OCI-LY7 (cell line): ENCODE measurements at regions not wholly inside any gene's neighbourhood (a gene's known extent, or its start where the extent isn't known, plus 50 kb on each side); places are given as distances from the start of the nearest gene placed in this dataset.

ENCODE experiments used
- BruUV-seq: library from RNA; stranded (reverse); fragments of 400-500 nt; replicated peaks from 2 replicates; lab custom pipeline; 2021; lab: Mats Ljungman, UMichigan
- CTCF ChIA-PET: fragments of 300-600 bp; sonication (Branson Sonifier 250); formaldehyde crosslinking; loops from one replicate; lab custom pipeline; 2022; ENCODE audit warnings: antibody characterized with exemption; ENCODE audit not compliant: unreplicated experiment; lab: Charles Lee
- POLR2A ChIA-PET: fragments of 300-600 bp; sonication (Branson Sonifier 250); formaldehyde crosslinking; loops from one replicate; lab custom pipeline; 2022; ENCODE audit warnings: antibody characterized with exemption; lab: Charles Lee
- DNase-seq: peaks from one replicate; pipeline ENCODE4 v3.0.0-alpha.2; 2015; ENCODE audit warnings: low spot score
- H2AFZ ChIP-seq: fragments of 200-600 bp; sonication (generic), shearing (Covaris generic); 2 replicates; pipeline ENCODE4 v1.6.1; 2014; ENCODE audit warnings: mild to moderate bottlenecking, antibody characterized with exemption, low read length, moderate library complexity
- H3K27ac ChIP-seq: fragments of 200-600 bp; sonication (generic); 2 replicates; pipeline ENCODE4 v1.5.1; 2014; ENCODE audit warnings: mixed run types, low read depth, mild to moderate bottlenecking, moderate library complexity, low read length, inconsistent platforms; ENCODE audit not compliant: poor library complexity, severe bottlenecking
- H3K36me3 ChIP-seq: fragments of 200-600 bp; sonication (generic); 2 replicates; pipeline ENCODE4 v1.6.1; 2014; ENCODE audit warnings: mild to moderate bottlenecking, antibody characterized with exemption, low read length, moderate library complexity, mixed read lengths; ENCODE audit not compliant: insufficient read depth
- H3K4me1 ChIP-seq: fragments of 200-600 bp; sonication (generic); 2 replicates; pipeline ENCODE4 v1.5.1; 2014; ENCODE audit warnings: mild to moderate bottlenecking, low read length; ENCODE audit not compliant: insufficient read depth, poor library complexity, severe bottlenecking
- H3K4me2 ChIP-seq: fragments of 200-600 bp; sonication (generic); 2 replicates; pipeline ENCODE4 v1.6.1; 2014; ENCODE audit warnings: mild to moderate bottlenecking, low read length
- H3K4me3 ChIP-seq: fragments of 200-600 bp; sonication (generic); 2 replicates; pipeline ENCODE4 v1.5.1; 2014; ENCODE audit warnings: mild to moderate bottlenecking, low read depth, low read length; ENCODE audit not compliant: poor library complexity, severe bottlenecking
- H3K79me2 ChIP-seq: fragments of 200-600 bp; sonication (generic); 2 replicates; pipeline ENCODE4 v1.6.1; 2016; ENCODE audit warnings: low read depth, mild to moderate bottlenecking, low read length, moderate library complexity, mixed read lengths; ENCODE audit not compliant: insufficient read depth
- H3K9me2 ChIP-seq: fragments of 200-600 bp; sonication (generic); 2 replicates; pipeline ENCODE4 v1.6.1; 2016; ENCODE audit warnings: mild to moderate bottlenecking, low read length, mixed read lengths; ENCODE audit not compliant: insufficient read depth
- H3K9me3 ChIP-seq: fragments of 200-600 bp; sonication (generic); 2 replicates; pipeline ENCODE4 v1.6.1; 2014; ENCODE audit warnings: mild to moderate bottlenecking, mixed run types, low read length, mixed read lengths
- H4K20me1 ChIP-seq: fragments of 200-600 bp; sonication (generic); 2 replicates; pipeline ENCODE4 v1.6.1; 2014; ENCODE audit warnings: mild to moderate bottlenecking, antibody characterized with exemption, low read length, moderate library complexity, mixed read lengths; ENCODE audit not compliant: insufficient read depth
- EZH2phosphoT487 ChIP-seq: fragments of 200-600 bp; sonication (generic); IDR thresholded peaks from 2 replicates; pipeline ENCODE4 v1.6.1; 2018; ENCODE audit warnings: low read depth, borderline replicate concordance, mild to moderate bottlenecking, mixed run types, antibody characterized with exemption, low read length, moderate library complexity, mixed read lengths
- intact Hi-C: fragments of 100-400 bp; cut with micrococcal nuclease; formaldehyde crosslinking; loops from one replicate; pipeline ENCODE4 v1.10.0; 2022; ENCODE audit not compliant: unreplicated experiment
- TF ChIP-seq, protein P1 (sequence below): fragments of 200-600 bp; sonication (generic); conservative IDR thresholded peaks from 2 replicates; pipeline ENCODE4 v1.5.1; 2014; ENCODE audit warnings: mild to moderate bottlenecking, antibody characterized with exemption, low read length, moderate library complexity, mixed read lengths

DNA sequence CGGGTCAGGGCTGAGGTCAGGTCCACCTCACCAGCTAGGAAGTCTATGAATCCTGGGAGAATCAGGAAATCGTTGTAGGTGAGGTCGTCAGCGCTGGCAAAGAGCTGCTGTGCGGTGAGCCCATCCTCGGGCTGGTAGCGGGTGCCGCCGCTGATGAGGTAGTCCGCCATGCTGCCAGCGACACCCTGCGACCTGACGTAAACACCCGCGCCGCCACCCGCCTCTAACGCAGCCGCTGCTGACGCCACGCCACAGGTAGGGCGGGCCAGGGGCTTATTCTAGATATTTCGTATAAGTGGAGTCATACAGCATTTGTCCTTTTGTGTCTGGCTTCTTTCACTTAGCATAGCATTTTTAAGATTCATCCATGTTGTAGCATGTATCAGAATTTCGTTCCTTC is 220.2 kb upstream of the ATP6AP2 start:
- H4K20me1 ChIP-seq = no peaks in the 10 kb centered on the region
- CTCF ChIA-PET = no interaction called here

DNA sequence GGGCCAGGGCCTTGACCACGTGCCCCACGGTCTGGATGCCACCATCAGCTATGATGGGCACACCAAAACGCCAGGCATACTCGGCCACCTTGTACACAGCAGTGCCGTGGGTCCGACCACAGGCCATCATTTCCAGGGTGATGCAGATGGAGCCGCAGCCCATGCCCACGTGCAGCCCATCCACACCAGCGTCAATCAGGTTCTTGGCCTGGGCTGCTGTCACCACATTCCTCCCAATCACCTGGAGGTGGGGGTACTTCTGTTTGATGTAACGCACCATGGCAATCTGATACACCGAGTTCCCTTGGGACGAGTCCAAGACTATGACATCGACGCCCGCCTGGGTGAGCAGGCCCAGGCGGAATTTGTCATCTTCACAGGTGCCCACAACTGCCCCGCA is 221.2 kb upstream of the ATP6AP2 start:
- Histone ChIP-seq H3K9me2 (no peaks in the 10 kb centered on the region), H3K9me3 (no peaks in the 10 kb centered on the region), H3K27ac (no peak overlapping the region), H3K4me2 (no peak overlapping the region), H3K79me2 (no peaks in the 10 kb centered on the region), H4K20me1 (no peaks in the 10 kb centered on the region), H3K4me1 (no peaks in the 10 kb centered on the region), H3K4me3 (no peak overlapping the region), H3K36me3 (no peaks in the 10 kb centered on the region), H2AFZ (no peak overlapping the region)
- CTCF ChIA-PET = no interaction called here
- POLR2A ChIA-PET = no interaction called here
- TF ChIP-seq, protein P1, sequence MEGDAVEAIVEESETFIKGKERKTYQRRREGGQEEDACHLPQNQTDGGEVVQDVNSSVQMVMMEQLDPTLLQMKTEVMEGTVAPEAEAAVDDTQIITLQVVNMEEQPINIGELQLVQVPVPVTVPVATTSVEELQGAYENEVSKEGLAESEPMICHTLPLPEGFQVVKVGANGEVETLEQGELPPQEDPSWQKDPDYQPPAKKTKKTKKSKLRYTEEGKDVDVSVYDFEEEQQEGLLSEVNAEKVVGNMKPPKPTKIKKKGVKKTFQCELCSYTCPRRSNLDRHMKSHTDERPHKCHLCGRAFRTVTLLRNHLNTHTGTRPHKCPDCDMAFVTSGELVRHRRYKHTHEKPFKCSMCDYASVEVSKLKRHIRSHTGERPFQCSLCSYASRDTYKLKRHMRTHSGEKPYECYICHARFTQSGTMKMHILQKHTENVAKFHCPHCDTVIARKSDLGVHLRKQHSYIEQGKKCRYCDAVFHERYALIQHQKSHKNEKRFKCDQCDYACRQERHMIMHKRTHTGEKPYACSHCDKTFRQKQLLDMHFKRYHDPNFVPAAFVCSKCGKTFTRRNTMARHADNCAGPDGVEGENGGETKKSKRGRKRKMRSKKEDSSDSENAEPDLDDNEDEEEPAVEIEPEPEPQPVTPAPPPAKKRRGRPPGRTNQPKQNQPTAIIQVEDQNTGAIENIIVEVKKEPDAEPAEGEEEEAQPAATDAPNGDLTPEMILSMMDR = no peak
- no peak for TF ChIP-seq EZH2phosphoT487
- intact Hi-C loops = no loop called here
- BruUV-seq = no TSS peak
- DNase-seq = no peak

More for the DNA sequence above, 220.2 kb upstream of the ATP6AP2 start:
- H3K9me2 ChIP-seq = no peaks in the 10 kb centered on the region
- TF ChIP-seq, protein P1 = no peak
- TF ChIP-seq EZH2phosphoT487 = no peak
- H2AFZ ChIP-seq = no peak overlapping the region
- H3K9me3 ChIP-seq = no peaks in the 10 kb centered on the region
- no TSS peak for BruUV-seq
- no peak overlapping the region for H3K4me3 ChIP-seq
- DNase-seq = no peak
- intact Hi-C loops = no loop called here
- H3K4me1 ChIP-seq = no peaks in the 10 kb centered on the region
- POLR2A ChIA-PET = no interaction called here
- H3K27ac ChIP-seq = no peak overlapping the region
- H3K36me3 ChIP-seq = no peaks in the 10 kb centered on the region
- H3K79me2 ChIP-seq = no peaks in the 10 kb centered on the region
- H3K4me2 ChIP-seq = no peak overlapping the region

DNA sequence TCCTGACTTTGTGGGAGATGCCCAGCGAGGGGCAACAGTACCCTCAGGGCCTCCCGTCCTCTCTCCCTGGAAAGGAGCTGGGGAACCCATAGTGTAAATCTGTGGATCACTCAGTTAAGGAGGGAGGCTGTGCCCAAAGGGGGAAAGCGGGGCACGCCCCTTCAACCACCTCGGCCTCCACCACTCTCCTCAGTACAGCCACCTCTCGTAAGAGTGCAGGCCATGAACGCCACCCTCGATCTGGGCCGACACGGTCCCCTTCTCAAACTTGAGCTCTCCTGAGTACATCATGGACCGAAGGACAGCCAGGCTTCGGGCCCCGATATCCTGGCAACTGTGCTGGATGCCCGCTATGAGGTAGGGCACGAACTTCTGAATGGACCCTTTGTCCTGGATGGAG is 221.8 kb upstream of the ATP6AP2 start:
- H3K79me2 ChIP-seq = no peaks in the 10 kb centered on the region
- no peaks in the 10 kb centered on the region for H4K20me1 ChIP-seq
- H3K4me2 ChIP-seq = no peak overlapping the region
- DNase-seq = no peak
- H3K4me1 ChIP-seq = no peaks in the 10 kb centered on the region
- no peaks in the 10 kb centered on the region for H3K9me3 ChIP-seq
- H3K36me3 ChIP-seq = no peaks in the 10 kb centered on the region
- no TSS peak for BruUV-seq
- no peak for TF ChIP-seq EZH2phosphoT487
- TF ChIP-seq, protein P1 = no peak
- ChIA-PET CTCF (no interaction called here), POLR2A (no interaction called here)
- H3K27ac ChIP-seq = no peak overlapping the region
- intact Hi-C loops = no loop called here
- H3K9me2 ChIP-seq = no peaks in the 10 kb centered on the region
- H3K4me3 ChIP-seq = no peak overlapping the region
- H2AFZ ChIP-seq = no peak overlapping the region
